Skin epidermis (tissue), 12 donors: ENCODE measurements at regions not wholly inside any gene's neighbourhood (a gene's known extent, or its start where the extent isn't known, plus 50 kb on each side); places are given as distances from the start of the nearest gene placed in this dataset.
"Not testable (repeated sequence)": the region's sequence is repeated elsewhere in the genome, so short reads cannot be mapped to it uniquely, and the experiment has no call there.

Experiments
- H3K27ac ChIP-seq, 21 experiments: fragments of 200-600 bp; sonication (generic) in 11 of 21; one replicate each; pipeline ENCODE4 v1.5.0; 2020; ENCODE audit warnings: mild to moderate bottlenecking in 3 of 21, inconsistent platforms in 2 of 21, moderate library complexity in 2 of 21
- H3K4me3 ChIP-seq, 7 experiments: fragments of 200-600 bp; sonication (generic) in 2 of 7; one replicate each; pipeline ENCODE4 v1.5.0; 2020; ENCODE audit warnings: inconsistent platforms in 2 of 7, mild to moderate bottlenecking in 2 of 7, moderate library complexity in 1 of 7

DNA sequence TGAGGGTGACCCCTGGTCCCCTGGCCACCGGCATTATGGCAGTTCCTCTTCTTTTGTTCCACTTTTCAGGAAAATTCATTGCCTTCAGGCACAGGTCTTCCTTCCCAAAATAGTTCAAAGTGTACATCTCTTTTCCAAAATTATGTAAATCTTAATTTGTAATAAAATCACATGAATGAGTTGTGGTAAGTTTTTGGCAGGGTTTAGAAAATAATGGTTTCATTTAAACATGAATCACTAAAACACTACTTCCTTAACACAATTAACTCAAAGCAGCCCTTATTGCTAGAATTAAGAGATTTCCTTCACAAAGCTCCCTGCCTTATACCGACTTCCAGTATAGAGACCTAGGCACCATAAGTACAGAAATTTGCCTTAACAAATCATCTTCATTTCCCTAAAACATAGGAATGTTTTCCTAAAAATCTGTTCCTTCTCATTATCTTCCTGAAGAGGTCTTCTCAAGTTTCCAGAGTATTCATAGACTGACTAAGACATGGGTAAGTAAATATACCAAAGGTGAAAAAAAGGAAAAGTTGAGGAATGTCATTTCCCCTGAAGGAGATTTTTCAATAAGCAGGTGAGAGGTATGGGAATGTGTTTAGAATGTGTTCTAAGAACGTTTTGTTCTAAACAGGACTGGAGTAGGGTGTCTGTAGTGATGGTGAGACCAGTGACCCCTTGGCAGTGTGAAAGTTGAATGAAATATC, 148.2 kb upstream of the CITED2 start:
- Histone ChIP-seq H3K4me3 (no peak overlapping the region), H3K27ac (no peak overlapping the region)

GRCh38 chr6:139521338-139521737, 146.9 kb upstream of the CITED2 start:
- H3K27ac ChIP-seq = no peak overlapping the region
- no peak overlapping the region for H3K4me3 ChIP-seq

- no peak overlapping the region for H3K4me3 ChIP-seq
These were observed 145.9 kb upstream of the CITED2 start for GRCh38 chr6:139520321-139520768.

GRCh38 chr6:139519571-139520031, 145.2 kb upstream of the CITED2 start:
- Histone ChIP-seq H3K27ac (no peak overlapping the region), H3K4me3 (no peak overlapping the region)

More at GRCh38 chr6:139520321-139520768, 145.9 kb upstream of the CITED2 start:
- H3K27ac ChIP-seq = no peak overlapping the region

GRCh38 chr6:139519097-139519496, 144.6 kb upstream of the CITED2 start:
- H3K4me3 ChIP-seq = no peak overlapping the region
- H3K27ac ChIP-seq = no peak overlapping the region

DNA sequence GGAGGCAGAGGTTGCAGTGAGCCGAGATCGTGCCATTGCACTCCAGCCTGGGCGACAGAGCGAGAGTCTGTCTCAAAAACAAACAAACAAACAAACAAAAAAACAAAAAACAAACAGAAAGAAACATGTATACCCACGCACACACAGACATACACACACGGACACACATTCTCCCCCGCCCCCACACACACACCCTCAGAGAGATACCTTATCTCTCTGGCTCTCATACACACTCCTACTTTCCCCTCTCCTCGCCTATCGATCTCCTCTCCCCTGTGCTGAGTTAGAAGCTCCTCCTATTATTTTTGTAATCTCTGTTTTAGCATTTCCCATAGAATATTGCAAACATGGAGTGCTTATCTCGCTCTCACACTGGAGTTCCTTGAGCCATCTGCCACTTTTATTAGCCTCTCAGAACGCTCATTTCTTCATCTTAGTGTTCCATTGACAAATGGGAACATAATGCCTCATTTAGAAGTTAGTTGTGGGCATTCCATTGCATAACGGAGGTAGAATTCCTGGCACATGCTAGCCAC, 144.2 kb upstream of the CITED2 start:
- H3K4me3 ChIP-seq = no peak overlapping the region
- H3K27ac ChIP-seq = no peak overlapping the region

- H3K27ac ChIP-seq, H3K4me3 ChIP-seq: not testable (repeated sequence)
These were observed 143.6 kb upstream of the CITED2 start for GRCh38 chr6:139517998-139518555.

GRCh38 chr6:139515511-139515910, 141.1 kb upstream of the CITED2 start:
- H3K27ac ChIP-seq = peak overlapping the region in 1 of 21 experiments; percentile 37
- no peak overlapping the region for H3K4me3 ChIP-seq

- H3K27ac ChIP-seq = peak overlapping the region in 1 of 21 experiments; percentile 23
These were observed 140.4 kb upstream of the CITED2 start for GRCh38 chr6:139514819-139515218.

GRCh38 chr6:139510040-139510790, 135.8 kb upstream of the CITED2 start:
- H3K4me3 ChIP-seq = no peak overlapping the region
- H3K27ac ChIP-seq = no peak overlapping the region

More at GRCh38 chr6:139514819-139515218, 140.4 kb upstream of the CITED2 start:
- no peak overlapping the region for H3K4me3 ChIP-seq

- Histone ChIP-seq H3K4me3 (no peak overlapping the region), H3K27ac (no peak overlapping the region)
These were observed 134.7 kb upstream of the CITED2 start for GRCh38 chr6:139509167-139509566.

DNA sequence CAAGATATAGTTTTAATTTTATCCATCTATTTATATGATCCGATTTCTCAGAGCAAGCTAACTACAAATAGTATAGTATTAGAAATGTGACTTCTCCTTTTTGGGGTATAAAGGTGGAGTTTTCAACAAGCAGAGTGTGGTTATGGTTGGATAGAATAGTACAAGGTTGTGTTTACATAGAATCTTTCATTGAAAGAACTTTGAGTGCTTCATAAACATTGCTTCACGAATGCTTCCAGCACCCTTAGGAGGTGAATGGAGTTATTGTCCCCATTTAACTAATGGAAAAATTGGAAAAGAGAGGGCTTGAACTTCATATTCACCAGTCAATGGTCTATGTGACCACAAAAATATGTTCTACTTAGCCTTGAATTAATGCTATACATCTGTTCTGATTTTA, 134.1 kb upstream of the CITED2 start:
- H3K4me3 ChIP-seq = no peak overlapping the region
- no peak overlapping the region for H3K27ac ChIP-seq

DNA sequence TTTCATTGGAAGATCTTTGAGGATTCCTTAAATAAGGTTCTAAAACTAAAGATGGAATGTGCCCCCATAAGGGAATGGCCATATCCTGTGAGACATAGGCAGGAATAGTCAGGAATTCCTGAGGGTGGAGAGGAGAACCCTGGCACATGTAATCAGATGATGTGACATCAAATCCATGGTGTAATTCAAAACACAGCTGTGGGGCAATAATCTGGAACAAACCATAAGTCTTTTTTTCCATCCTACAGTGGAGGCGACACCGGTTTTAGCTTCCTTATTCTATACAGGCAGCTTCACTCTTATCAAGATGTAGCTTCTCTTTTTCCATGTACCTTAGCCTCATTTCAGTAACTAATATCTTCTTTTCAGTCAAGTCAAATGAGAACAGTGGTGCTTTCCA, 133.6 kb upstream of the CITED2 start:
- no peak overlapping the region for H3K27ac ChIP-seq
- no peak overlapping the region for H3K4me3 ChIP-seq

GRCh38 chr6:139500977-139501376, 126.5 kb upstream of the CITED2 start:
- H3K27ac ChIP-seq = no peak overlapping the region
- no peak overlapping the region for H3K4me3 ChIP-seq

- Histone ChIP-seq H3K27ac (no peak overlapping the region), H3K4me3 (no peak overlapping the region)
These were observed 124.3 kb upstream of the CITED2 start for GRCh38 chr6:139498715-139499114.

- Histone ChIP-seq H3K4me3 (no peak overlapping the region), H3K27ac (no peak overlapping the region)
These were observed 123.0 kb upstream of the CITED2 start for GRCh38 chr6:139497345-139497961.

DNA sequence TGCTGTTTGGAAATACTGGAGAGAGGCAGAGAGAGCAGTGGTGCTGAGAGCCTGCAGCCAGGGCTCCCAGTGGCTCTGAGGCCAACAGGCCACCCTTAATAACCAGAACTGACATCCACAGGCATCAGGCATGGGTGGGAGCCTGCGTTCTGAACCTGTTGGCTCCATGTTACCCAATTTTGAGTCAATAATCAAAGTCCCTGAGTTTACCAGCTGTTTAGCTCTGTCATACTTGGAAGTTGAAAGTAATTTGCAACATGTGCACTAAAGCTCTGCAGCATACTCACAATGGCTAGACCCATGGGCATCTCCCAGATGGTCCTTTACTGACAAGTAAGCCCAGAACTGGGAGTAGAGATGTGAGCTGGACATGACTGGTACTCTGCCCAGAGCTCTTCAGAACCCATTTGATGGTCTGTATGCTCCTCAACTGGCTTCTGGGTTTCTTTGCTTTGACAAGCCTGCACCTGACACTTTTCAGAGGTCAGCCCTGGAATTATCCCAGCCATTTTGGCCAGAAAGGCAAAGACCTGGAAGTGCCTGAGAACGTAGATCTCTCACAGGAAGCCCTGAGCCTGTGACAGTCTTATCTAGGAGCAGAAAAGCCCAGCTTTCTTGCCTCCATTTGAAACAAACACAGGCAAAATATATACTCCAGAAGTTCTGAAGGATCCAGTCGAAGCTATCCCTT, 122.4 kb upstream of the CITED2 start:
- Histone ChIP-seq H3K4me3 (no peak overlapping the region), H3K27ac (no peak overlapping the region)

- Histone ChIP-seq H3K27ac (no peak overlapping the region), H3K4me3 (no peak overlapping the region)
These were observed 120.0 kb upstream of the CITED2 start for GRCh38 chr6:139494376-139494990.

DNA sequence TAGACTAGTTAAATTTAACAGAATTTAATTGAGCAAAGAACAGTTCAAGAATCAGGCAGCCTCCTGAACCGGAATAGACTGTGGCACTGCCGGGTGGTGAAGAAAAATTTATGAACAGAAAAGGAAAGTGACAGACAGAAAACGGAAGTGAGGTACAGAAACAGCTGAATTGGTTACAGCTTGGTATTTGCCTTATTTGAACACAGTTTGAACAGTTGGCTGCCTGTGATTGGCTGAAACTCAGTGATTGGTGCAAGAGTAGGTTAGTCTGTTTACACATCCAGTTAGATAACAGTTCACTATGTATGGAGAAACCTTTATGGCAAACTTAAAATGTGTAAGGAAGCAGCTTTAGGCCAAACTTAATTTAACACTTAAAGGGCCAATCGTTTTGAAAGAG, 116.0 kb upstream of the CITED2 start:
- no peak overlapping the region for H3K27ac ChIP-seq
- H3K4me3 ChIP-seq = no peak overlapping the region
